HG03442 (cell line): ENCODE measurements at regions not wholly inside any gene's neighbourhood (a gene's known extent, or its start where the extent isn't known, plus 50 kb on each side); places are given as distances from the start of the nearest gene placed in this dataset.
"Not testable (repeated sequence)": the region's sequence is repeated elsewhere in the genome, so short reads cannot be mapped to it uniquely, and the experiment has no call there.

ENCODE experiments used
- ATAC-seq: cut with Tn5 transposase; IDR thresholded peaks from one replicate; pipeline ENCODE4 v1.9.1; 2021; ENCODE audit warnings: mild to moderate bottlenecking, moderate library complexity; ENCODE audit not compliant: unreplicated experiment

DNA sequence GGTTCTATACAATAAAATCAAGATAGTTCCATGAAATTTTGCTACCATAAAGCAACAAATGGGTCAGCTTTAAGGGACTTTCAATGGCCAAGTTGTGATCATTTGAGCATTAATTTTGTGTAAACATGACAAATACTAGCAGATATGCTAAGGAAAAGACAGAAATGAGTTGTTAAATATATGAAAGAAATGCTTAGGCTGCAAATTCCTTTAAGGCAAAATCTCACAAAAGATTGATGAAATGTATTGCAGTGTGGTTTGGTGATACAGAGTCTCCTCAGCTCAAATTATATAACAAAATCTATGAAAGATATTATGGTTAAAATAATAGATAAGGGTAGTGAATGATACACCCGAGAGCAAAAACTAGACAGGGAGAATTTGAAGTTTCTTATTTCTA lies 377.2 kb downstream of the RAP2B start:
- no peak for ATAC-seq

DNA sequence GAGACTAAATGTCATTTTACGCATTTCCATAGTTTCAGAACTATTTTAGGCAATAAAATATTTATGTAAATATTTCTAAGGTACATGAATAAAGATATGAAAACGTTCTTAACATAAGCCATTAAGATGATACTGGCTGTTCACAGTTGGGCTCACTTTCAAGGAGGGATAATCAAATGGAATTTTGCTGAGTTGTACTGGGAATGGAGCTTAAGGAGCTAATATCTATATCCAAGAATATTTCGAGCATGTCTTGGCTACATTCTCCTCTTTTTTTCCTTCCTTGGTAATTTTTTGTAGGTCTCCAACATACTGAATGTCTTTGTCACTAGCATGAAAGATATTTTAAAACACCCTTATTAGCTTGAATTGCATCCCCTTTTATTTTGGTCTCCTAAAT lies 383.4 kb downstream of the RAP2B start:
- ATAC-seq: no peak

DNA sequence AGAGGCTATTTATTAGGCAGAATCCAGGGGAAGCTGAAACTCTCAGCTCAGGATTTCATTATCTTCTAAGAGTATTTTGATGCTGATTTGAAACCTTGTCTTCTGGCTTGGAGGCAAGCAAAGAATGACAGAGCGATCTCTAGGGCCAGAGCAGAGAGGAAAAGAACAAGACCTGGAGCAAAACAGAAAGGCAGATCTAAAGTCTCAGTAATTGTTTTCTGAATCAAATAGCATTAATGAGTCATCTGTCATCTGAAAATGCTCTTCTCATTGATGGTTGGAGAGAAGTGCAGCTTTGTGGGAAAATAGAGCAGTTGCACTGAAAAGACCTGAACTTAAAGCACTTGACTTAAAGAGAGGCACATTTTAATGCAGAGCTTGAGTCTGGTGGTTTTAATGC lies 385.9 kb downstream of the RAP2B start:
- ATAC-seq: no peak

DNA sequence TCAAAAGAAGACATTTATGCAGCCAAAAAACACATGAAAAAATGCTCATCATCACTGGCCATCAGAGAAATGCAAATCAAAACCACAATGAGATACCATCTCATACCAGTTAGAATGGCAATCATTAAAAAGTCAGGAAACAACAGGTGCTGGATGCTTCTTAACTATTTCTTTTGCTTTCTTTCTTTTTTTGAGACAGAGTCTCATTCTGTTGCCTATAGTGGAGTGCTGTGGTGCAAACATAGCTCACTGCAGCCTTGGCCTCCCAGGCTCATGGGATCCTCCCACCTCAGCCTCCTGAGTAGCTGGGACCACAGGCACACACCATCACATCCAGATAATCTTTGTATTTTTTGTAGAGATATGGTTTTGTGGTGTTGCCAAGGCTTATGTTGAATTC lies 387.7 kb downstream of the RAP2B start:
- not testable (repeated sequence) for ATAC-seq

DNA sequence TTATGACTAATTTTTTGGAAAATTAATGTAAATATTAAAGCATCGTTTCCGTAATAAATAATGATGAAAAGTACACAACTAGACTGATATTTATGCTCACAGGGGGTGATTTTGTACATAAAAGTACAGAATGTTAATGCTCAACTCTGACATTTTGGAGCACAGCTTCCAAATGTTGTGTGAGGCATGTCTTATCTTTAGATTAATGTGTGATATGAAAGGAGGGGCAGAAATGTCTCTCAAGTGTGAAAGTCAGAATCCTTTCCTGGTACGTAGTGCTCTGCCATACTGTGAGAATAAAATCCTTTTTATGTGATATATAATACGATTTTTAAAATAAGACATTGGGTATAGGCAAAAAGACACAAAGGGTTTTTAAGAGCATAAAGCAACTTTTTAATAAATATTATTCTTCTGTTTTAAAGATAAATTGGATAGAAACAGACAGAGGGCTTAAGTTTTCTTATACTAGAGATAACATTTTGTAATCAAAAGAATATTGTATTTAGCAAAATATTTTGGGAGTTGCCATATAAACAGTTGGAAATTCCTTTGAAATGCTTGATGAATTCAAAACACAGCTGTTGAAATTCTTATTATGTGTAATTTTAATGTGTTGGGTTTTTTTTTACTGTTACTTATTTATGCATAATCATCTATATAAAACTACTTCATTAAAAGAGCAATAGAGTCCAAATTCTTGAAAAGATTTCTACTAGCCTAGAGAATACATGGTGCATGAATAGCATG lies 389.7 kb downstream of the RAP2B start:
- no peak for ATAC-seq

DNA sequence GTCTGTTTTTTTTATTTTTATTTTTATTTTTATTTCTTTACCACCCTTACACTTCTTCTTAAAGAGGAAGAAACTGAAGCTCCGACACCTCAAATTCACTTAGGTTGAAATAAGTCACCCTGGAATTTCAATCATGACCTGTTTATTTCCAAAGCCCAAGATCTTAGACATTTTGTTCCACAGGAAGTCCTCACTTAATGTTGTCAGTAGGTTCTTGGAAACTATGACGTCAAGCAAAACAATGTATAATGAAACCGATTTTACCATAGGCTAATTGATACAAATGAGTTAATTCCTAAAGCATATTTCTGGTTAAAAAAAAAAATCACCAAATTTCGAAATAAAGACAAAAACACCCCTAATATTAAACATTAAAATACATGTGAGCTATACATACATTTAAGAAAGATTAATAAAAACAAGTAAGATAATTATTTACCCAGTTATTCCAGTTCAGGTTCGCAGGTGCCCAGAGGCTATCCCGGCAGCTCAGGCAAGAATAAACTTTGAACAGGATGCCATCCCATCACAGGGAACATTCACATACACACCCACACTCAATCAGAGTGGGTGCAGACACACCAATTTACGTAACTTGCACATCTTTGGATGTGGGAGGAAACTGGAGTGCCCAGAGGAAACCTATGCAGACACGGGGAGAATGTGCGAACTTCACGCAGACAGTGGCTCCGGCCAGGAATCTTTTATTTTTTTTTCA lies 391.0 kb downstream of the RAP2B start:
- ATAC-seq: no peak

DNA sequence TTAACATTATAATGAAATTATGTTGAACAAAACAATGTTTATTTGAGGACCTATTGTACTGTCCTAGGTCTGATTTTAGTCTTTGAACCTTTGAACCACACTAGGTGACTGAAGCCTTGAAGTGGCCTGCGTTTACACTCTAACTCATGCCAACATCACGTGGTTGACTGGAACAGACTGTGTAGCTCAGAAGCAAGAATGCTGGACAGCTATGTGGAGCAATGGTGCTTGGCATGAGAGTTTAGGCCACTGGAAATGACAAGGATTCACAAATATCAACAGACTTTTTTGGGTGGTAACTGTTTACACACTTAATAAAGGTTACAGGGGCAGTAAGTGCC lies 391.5 kb downstream of the RAP2B start:
- ATAC-seq: no peak

DNA sequence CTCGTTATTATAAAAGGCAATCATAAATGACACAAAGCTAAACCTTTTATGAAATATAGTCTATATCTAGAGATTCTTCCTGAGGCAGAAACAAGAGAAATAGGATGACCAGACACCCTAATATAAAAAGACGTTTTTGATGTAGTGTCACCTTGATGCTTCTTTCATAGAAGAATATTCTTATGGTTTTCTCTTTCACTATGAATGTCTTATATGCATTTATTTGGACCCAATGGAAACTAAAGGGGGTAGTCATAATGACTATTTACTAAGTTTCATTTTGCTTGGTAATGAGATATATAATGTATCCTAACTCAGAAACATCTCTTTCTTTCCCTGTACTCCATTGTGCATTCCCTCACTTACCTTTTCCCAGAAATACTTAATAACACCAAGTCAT lies 393.9 kb downstream of the RAP2B start:
- ATAC-seq: no peak

DNA sequence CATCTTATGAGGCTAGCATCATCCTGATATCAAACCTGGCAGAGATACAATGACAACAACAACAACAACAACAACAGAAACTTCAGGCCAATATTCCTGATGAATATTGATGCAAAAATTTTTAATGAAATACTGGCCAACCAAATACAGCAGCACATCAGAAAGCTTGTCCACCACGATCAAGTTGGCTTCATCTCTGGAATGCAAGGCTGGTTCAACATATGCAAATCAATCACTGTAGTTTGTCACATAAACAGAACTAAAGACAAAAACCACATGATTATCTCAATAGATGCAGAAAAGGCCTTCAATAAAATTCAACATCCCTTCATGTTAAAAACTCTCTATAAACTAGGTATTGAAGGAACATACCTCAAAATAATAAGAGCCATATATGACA lies 397.3 kb downstream of the RAP2B start:
- not testable (repeated sequence) for ATAC-seq

DNA sequence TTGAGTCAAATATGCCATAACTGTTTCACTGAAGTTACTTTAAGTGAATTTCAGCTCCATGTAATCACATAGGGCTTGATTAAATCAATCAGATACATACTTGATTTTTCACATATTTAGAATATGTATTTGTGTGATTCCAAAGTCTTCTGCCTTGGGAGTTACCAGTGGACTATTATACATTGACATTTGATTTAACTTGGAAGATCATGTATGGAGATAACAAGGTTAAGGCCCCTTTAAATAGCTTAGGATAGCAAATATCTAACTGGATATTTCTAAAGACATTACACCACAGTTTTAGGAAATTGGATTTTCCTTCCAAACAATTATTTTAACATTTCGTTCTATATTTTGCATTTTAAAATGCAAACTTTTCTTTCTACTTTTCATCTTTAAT lies 405.0 kb downstream of the RAP2B start:
- no peak for ATAC-seq

DNA sequence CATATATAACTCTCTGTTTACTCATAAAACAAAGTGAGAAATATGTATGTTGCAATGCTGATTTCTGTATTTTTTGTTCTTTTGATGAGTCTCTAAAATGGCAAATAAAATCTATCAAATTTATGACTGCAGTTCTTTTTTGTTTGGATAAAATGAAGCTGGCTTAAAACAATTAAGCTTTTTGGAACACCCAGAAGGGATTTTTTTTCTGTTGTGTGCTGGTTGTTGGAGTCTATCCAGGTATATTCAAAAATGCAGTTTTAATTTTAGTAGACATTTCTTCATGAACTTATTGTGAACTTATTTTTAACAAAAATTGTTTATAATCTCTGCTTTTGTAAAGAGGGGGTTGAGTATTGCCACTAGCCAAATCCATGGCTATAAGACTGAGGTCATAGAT lies 405.5 kb downstream of the RAP2B start:
- no peak for ATAC-seq

DNA sequence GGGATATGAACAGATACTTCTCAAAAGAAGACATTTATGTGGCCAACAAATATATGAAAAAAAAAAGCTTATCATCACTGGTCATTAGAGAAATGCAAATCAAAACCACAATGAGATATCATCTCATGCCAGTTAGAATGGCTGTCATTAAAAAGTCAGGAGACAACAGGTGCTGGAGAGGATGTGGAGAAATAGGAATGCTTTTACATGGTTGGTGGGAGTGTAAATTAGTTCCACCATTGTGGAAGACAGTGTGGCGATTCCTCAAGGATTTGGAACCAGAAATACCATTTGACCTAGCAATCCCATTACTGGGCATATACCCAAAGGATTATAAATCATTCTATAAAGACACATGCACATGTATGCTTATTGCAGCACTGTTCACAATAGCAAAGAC lies 408.5 kb downstream of the RAP2B start:
- ATAC-seq: not testable (repeated sequence)

DNA sequence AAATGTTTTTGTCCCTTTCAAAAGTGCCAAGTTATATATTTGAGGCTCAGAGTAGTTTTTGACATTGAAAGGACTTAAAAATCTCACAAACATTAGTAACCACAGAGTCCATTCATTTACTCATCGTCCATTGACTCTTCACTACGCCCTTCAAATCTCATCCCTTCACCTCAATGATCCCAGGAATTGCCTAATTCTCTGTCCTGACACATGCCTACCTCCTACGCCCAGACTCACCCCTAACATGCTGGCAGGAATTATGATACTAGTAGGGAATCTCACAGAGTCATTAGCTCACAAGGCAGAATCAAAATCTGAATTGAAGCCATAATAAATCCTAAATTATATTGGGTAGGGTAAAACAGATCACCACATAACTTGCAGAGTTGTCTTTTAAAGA lies 410.1 kb downstream of the RAP2B start:
- no peak for ATAC-seq

DNA sequence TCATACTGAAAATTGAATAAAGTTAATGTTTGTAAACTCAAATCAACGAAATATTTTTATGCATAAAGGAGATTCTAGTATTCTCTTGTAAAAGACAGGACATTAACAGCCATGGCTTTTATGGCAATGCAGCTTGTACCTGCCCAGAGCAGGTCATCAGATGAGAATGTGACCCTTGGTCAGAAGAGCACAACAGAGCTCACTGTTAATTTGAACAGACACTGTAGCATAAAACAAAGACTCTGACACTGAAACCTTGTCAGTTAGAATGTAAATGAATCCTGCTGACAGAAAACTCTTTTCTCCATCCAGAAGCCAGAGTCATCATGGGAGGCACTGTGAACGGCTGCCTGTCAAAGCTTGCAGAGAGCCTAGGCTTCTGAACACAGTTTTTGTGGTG lies 410.6 kb downstream of the RAP2B start:
- no peak for ATAC-seq

DNA sequence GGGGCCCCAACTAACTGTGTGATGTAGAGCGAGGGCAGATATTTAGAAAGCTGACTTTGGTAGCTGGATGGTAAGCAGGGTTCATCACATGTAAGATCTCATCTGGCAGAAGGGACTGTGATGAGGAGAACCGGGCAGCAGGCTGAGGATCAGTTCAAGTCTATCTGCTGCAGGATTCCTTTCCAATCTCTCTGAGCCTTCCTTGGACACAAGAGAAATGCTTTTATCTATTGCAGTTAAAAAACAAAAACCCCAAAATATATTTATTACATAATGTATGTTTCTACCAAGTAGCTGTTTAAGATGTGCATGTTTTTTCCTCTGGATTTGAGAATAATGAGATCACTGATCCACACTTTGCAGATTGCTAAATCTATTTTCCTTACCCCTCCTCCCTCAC lies 411.5 kb downstream of the RAP2B start:
- ATAC-seq: no peak

DNA sequence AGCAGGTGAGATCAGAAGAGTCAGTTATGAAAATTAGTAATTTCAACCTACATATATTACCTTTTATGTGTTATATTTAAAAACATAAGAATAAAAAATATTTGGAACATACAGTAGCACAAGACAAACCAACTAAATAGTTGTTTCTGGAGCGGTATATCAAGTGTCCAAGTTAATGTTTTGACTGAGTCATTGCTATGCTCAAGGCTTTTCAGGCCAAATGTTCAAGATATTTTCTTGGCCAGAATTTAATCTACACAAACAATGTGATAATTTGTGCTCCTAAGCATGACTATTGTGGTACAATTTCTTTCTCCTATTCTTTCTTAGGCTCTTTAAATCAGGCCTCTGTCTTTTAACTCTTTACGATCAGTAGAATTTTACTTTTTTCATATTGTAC lies 412.4 kb downstream of the RAP2B start:
- ATAC-seq: no peak

DNA sequence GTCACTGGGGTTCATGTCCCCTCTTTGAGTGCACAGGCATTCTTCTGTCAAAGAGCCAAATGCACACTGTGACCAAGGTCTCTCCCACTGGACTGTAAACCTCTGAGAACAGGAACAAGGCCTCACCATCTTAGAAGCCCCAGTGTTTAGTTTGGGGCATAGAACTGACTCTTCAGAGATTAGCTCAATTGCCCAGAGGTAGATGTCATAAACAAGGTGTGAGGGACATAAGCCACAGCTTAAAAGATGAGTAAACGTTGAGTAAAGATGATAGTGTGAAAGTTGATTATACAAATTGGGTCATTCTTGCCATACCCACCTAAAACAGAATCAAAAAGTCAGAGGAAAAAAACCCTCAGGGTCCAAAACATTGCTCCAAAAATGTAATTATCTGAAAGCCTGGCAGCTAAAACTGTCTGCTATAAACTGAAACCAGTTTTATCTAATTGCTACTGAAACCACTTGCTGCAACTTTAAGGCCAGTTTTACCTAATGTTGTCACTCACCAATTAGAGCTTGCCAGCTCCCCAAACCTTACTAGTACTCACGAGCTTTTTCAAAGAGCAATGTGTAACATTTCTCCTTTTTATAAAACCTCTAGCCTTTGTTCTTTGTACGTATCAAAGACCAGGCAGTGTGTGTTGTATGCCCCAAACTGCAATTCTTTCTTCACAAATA lies 415.2 kb downstream of the RAP2B start:
- ATAC-seq: no peak

DNA sequence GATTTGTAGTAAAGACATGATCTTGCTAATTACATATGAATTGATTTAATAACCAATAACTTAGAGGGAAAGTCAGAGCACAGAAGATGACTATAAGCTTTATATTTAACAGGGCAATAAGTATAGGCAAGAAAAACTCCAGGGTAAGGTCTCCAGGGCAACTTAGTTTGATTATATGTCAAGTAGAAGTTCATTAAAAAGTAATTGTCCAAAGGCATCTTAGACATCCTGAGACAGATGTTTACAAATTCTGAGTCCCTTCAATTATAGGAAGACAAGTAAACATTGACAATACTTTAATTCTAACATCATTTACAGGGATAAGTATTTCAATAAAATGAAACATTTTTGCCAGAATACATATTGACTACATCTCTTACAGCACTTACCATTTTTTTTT lies 416.0 kb downstream of the RAP2B start:
- ATAC-seq: no peak

DNA sequence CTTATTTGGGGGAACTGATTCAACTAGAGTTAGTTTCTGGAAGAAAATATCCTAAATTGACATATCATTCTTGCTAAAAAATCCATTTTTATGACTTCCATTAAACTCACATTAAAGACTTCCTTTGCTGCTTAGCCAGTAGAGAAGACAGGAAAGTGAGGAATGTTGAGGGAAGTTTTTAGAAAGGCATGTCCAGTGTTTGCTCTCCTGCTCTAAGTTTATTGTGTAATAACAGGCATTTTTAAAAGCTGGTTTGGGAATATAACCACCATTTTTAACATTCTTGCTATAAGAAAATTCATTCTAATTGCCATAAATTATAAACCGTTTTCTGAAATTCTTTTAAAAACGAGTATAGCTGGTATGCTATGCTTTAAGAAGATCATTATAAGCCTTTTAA lies 428.0 kb downstream of the RAP2B start:
- no peak for ATAC-seq

DNA sequence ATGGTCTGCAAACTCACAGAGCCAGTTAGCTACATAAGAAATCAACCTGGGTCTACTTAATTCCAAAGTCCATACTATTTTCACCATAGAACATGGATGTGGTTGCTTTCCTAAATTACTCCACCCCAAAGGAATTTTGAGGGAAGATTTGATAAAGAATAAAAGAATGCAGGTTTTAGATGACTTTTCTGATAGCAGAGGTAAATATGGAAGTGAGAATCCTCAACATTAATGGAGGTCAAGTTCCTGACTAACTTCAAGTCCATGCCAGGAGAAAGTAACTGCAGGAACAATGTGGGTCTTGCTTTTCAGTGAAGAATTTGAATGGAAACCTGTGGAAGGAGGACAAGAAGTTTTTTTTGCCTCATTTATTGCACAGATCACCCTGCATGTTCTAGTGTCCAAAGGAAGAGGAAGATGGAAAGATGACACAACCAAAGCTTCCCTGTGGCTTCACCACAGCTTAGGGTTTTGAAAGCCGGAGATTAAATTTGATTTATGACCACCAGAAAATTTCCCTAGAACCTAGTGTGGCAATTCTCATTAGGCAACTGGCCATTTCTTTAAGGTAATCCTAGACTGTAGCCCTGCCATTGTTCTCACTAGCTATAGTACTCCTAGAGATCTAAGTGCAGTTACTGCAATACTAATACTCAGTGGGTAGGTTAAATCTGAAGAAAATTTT lies 429.7 kb downstream of the RAP2B start:
- ATAC-seq: no peak

DNA sequence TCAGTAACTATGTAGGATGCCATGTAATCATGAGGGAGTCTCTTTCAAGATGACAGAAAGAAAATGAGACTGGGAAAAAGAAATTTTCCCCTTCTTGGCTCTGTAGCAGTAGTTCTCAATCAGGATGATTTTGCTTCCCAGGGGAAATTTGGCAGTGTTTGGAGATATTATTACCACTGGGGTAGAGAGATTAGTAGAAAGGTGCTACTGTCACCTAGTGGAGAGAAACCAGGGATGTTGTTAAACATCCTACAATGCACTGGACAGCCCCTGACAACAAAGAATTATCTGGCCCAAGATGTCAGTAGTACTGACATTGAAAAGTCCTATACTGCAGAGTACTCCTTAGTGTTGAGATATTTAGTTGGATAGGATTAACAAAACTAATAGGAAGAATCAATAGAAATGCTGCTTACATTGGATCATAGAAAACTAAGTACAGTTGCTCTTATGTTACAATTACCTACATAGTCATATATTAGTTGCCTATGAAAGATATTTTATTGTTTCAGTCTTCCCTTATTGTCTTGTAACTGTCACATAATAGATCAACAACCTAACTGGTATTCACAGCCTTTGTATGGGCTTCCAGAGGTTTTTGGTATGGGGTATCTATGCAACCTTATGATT lies 433.3 kb downstream of the RAP2B start:
- ATAC-seq: peak; percentile 59
